OCI-LY7 (cell line): ENCODE measurements at regions not wholly inside any gene's neighbourhood (a gene's known extent, or its start where the extent isn't known, plus 50 kb on each side); places are given as distances from the start of the nearest gene placed in this dataset.
"Not testable (repeated sequence)": the region's sequence is repeated elsewhere in the genome, so short reads cannot be mapped to it uniquely, and the experiment has no call there.

Experiments used
- CTCF ChIP-seq: fragments of 200-600 bp; sonication (generic); conservative IDR thresholded peaks from 2 replicates; pipeline ENCODE4 v1.5.1; 2014; ENCODE audit warnings: mild to moderate bottlenecking, antibody characterized with exemption, low read length, moderate library complexity, mixed read lengths
- EZH2phosphoT487 ChIP-seq: fragments of 200-600 bp; sonication (generic); IDR thresholded peaks from 2 replicates; pipeline ENCODE4 v1.6.1; 2018; ENCODE audit warnings: low read depth, borderline replicate concordance, mild to moderate bottlenecking, mixed run types, antibody characterized with exemption, low read length, moderate library complexity, mixed read lengths

GRCh38 chr1:206285024-206285960, 82.0 kb downstream of the SRGAP2 start:
- not testable (repeated sequence) for TF ChIP-seq CTCF, EZH2phosphoT487
